GM23338 (cell line): ENCODE measurements at regions not wholly inside any gene's neighbourhood (a gene's known extent, or its start where the extent isn't known, plus 50 kb on each side); places are given as distances from the start of the nearest gene placed in this dataset.
A peak's percentile ranks its signal among the peaks of the same experiment; 100 is the strongest.

ENCODE experiments used
- ATAC-seq: fragments of 200-7000 bp; cut with Tn5 transposase; 3 replicates; pipeline ENCODE4 v1.9.1; 2020
- DNase-seq: peaks from one replicate; pipeline ENCODE4 v3.0.0-alpha.2; 2015; ENCODE audit warnings: low spot score
- H2AFZ ChIP-seq: fragments of 200-600 bp; sonication (generic); 2 replicates; pipeline ENCODE4 v1.8.0; 2016; ENCODE audit warnings: antibody characterized with exemption, mild to moderate bottlenecking, moderate library complexity
- H3F3A ChIP-seq: fragments of 200-600 bp; sonication (generic); replicated peaks from 2 replicates; pipeline ENCODE4 v1.8.0; 2017; ENCODE audit warnings: antibody characterized with exemption, mixed run types, low read depth
- H3K27ac ChIP-seq: fragments of 200-600 bp; sonication (generic); 2 replicates; pipeline ENCODE4 v1.6.1; 2016; ENCODE audit warnings: low read depth
- H3K27me3 ChIP-seq: fragments of 200-600 bp; sonication (generic); 2 replicates; pipeline ENCODE4 v1.8.0; 2016; ENCODE audit warnings: mild to moderate bottlenecking, mixed run types, moderate library complexity; ENCODE audit not compliant: insufficient read depth
- H3K36me3 ChIP-seq: fragments of 200-600 bp; sonication (generic); 2 replicates; pipeline ENCODE4 v1.8.0; 2016; ENCODE audit warnings: mild to moderate bottlenecking; ENCODE audit not compliant: insufficient read depth
- H3K4me1 ChIP-seq: fragments of 200-600 bp; sonication (generic); 2 replicates; pipeline ENCODE4 v1.8.0; 2016; ENCODE audit warnings: mild to moderate bottlenecking, moderate library complexity; ENCODE audit not compliant: insufficient read depth
- H3K4me2 ChIP-seq: fragments of 200-600 bp; sonication (generic); 2 replicates; pipeline ENCODE4 v1.7.1; 2017; ENCODE audit warnings: mixed run types
- H3K4me3 ChIP-seq: fragments of 200-600 bp; sonication (generic); 2 replicates; pipeline ENCODE4 v1.6.1; 2016; ENCODE audit warnings: mixed run types
- H3K79me2 ChIP-seq: fragments of 200-600 bp; sonication (generic); replicated peaks from 2 replicates; pipeline ENCODE4 v1.8.0; 2017; ENCODE audit warnings: mild to moderate bottlenecking; ENCODE audit not compliant: insufficient read depth
- H3K9me2 ChIP-seq: fragments of 200-600 bp; sonication (generic); 2 replicates; pipeline ENCODE4 v1.8.0; 2017; ENCODE audit not compliant: insufficient read depth
- H4K20me1 ChIP-seq: fragments of 200-600 bp; sonication (generic); replicated peaks from 2 replicates; pipeline ENCODE4 v1.8.0; 2017; ENCODE audit warnings: mild to moderate bottlenecking; ENCODE audit not compliant: insufficient read depth
- H3K27ac Mint-ChIP-seq: 2 replicates; pipeline ENCODE4 v1.8.0; 2020; ENCODE audit warnings: inconsistent platforms, mild to moderate bottlenecking, moderate library complexity, mixed read lengths
- H3K27me3 Mint-ChIP-seq: 3 replicates; pipeline ENCODE4 v1.8.0; 2022; ENCODE audit warnings: low read depth, mild to moderate bottlenecking, moderate library complexity, mixed read lengths, inconsistent platforms; ENCODE audit not compliant: insufficient read depth, poor library complexity
- H3K36me3 Mint-ChIP-seq: 3 replicates; pipeline ENCODE4 v1.8.0; 2021; ENCODE audit warnings: low read depth, mild to moderate bottlenecking, inconsistent platforms, moderate library complexity, mixed read lengths
- H3K4me1 Mint-ChIP-seq: 3 replicates; pipeline ENCODE4 v1.8.0; 2020; ENCODE audit warnings: mild to moderate bottlenecking, inconsistent platforms, mixed read lengths
- H3K4me3 Mint-ChIP-seq: 3 replicates; pipeline ENCODE4 v1.8.0; 2021; ENCODE audit warnings: moderate library complexity, mild to moderate bottlenecking, inconsistent platforms, mixed read lengths
- H3K9me3 Mint-ChIP-seq: 3 replicates; pipeline ENCODE4 v1.8.0; 2020; ENCODE audit warnings: moderate library complexity, mild to moderate bottlenecking, inconsistent platforms, mixed read lengths
- CREB1 ChIP-seq: fragments of 250-450 bp; sonication (Bioruptor Pico); IDR thresholded peaks from 2 replicates; pipeline ENCODE4 v1.5.0; 2020; ENCODE audit warnings: low read depth, mild to moderate bottlenecking, moderate library complexity
- CTCF ChIP-seq, 2 experiments: fragments of 200-600 bp in 1 of 2; sonication (generic) in 1 of 2; conservative IDR thresholded peaks; 2 replicates each; pipeline versions ENCODE4 v1.5.1 to v1.6.1; 2016 to 2017; ENCODE audit warnings: antibody characterized with exemption in 2 of 2, low read depth in 2 of 2, mild to moderate bottlenecking in 2 of 2, moderate library complexity in 1 of 2
- ETS1 ChIP-seq: IDR thresholded peaks from 2 replicates; pipeline ENCODE4 v1.6.1; 2016; ENCODE audit warnings: antibody characterized with exemption
- EZH2 ChIP-seq: fragments of 200-600 bp; sonication (generic); IDR thresholded peaks from one replicate; pipeline ENCODE4 v1.8.0; 2017; ENCODE audit warnings: antibody characterized with exemption, mild to moderate bottlenecking, low read depth; ENCODE audit not compliant: unreplicated experiment
- EZH2phosphoT487 ChIP-seq: fragments of 200-600 bp; sonication (generic); IDR thresholded peaks from one replicate; pipeline ENCODE4 v1.8.1; 2018; ENCODE audit warnings: antibody characterized with exemption; ENCODE audit not compliant: unreplicated experiment
- JUNB ChIP-seq: IDR thresholded peaks from one replicate; pipeline ENCODE4 v1.6.1; 2016; ENCODE audit warnings: antibody characterized with exemption; ENCODE audit not compliant: unreplicated experiment
- NANOG ChIP-seq: IDR thresholded peaks from 2 replicates; pipeline ENCODE4 v1.6.1; 2016; ENCODE audit warnings: antibody characterized with exemption, borderline replicate concordance
- POLR2AphosphoS5 ChIP-seq: IDR thresholded peaks from 2 replicates; pipeline ENCODE4 v1.6.1; 2016; ENCODE audit warnings: antibody characterized with exemption, low read depth
- REST ChIP-seq: IDR thresholded peaks from one replicate; pipeline ENCODE4 v1.6.1; 2018; ENCODE audit warnings: antibody characterized with exemption; ENCODE audit not compliant: unreplicated experiment
- STAT1 ChIP-seq: IDR thresholded peaks from one replicate; pipeline ENCODE4 v1.6.1; 2016; ENCODE audit warnings: antibody characterized with exemption; ENCODE audit not compliant: unreplicated experiment
- ZNF114 ChIP-seq: fragments of 250-450 bp; sonication (Bioruptor Pico); IDR thresholded peaks from 2 replicates; pipeline ENCODE4 v1.5.0; 2020; ENCODE audit warnings: mild to moderate bottlenecking, moderate library complexity
- ZNF331 ChIP-seq: fragments of 250-450 bp; sonication (Bioruptor Pico); IDR thresholded peaks from 2 replicates; pipeline ENCODE4 v1.5.0; 2020; ENCODE audit warnings: low read depth, mild to moderate bottlenecking, moderate library complexity
- ZNF462 ChIP-seq: fragments of 250-450 bp; sonication (Bioruptor Pico); IDR thresholded peaks from 2 replicates; pipeline ENCODE4 v1.5.0; 2020; ENCODE audit warnings: mild to moderate bottlenecking, moderate library complexity

GRCh38 chr13:50446611-50447010 is 396.9 kb downstream of the DLEU7 start:
- Mint-ChIP-seq H3K4me1 (peaks cover 41% of the 10 kb centered on the region), H3K27me3 (peaks cover 2% of the 10 kb centered on the region), H3K9me3 (peaks cover 7% of the 10 kb centered on the region; the same call in 2 of the 3 replicates), H3K27ac (no peak overlapping the region), H3K4me3 (no peak overlapping the region), H3K36me3 (0 out of 3 replicates have a peak, but pooled peaks cover 8% of the 10 kb centered on the region)
- H3K36me3 ChIP-seq = no peaks in the 10 kb centered on the region
- DNase-seq = no peak
- peak overlapping the region; percentile 53; the same call in 1 of the 2 replicates for H3K4me2 ChIP-seq
- no peaks in the 10 kb centered on the region for H3K27me3 ChIP-seq
- H3F3A ChIP-seq = no peaks in the 10 kb centered on the region
- no peak overlapping the region for H2AFZ ChIP-seq
- no peak for TF ChIP-seq ETS1
- no peak for TF ChIP-seq ZNF331 (CRISPR knock-in tag)
- TF ChIP-seq CREB1 (CRISPR knock-in tag) = no peak
- TF ChIP-seq CTCF (conservative IDR thresholded peaks at IDR 0.05; ENCODE audit: low read depth in 2 of 2) = no peak
- no peak for TF ChIP-seq ZNF114 (CRISPR knock-in tag)
- no peak for TF ChIP-seq NANOG
- TF ChIP-seq JUNB = no peak
- TF ChIP-seq REST = no peak
- TF ChIP-seq EZH2 = no peak
- TF ChIP-seq STAT1 = no peak
- no peak for TF ChIP-seq ZNF462 (CRISPR knock-in tag)
- no peak for TF ChIP-seq EZH2phosphoT487
- no peak for TF ChIP-seq POLR2AphosphoS5
- ATAC-seq = no peak
- H3K27ac ChIP-seq = 0 out of 2 replicates have a peak overlapping the region, but pooled peaks have one; percentile 6
- no peaks in the 10 kb centered on the region for H3K79me2 ChIP-seq
- H4K20me1 ChIP-seq = no peaks in the 10 kb centered on the region
- peaks cover 43% of the 10 kb centered on the region for H3K4me1 ChIP-seq
- H3K9me2 ChIP-seq = no peaks in the 10 kb centered on the region
- H3K4me3 ChIP-seq = no peak overlapping the region
